Endodermal cell (in vitro differentiated cells): ENCODE measurements at regions not wholly inside any gene's neighbourhood (a gene's known extent, or its start where the extent isn't known, plus 50 kb on each side); places are given as distances from the start of the nearest gene placed in this dataset.

ENCODE experiments used
- DNase-seq: peaks from one replicate; pipeline ENCODE4 v3.0.0-alpha.2; 2017
- H3K27ac ChIP-seq: 2 replicates; pipeline ENCODE4 v1.5.1; 2013; ENCODE audit warnings: mild to moderate bottlenecking, low read depth, low read length, moderate library complexity
- H3K27me3 ChIP-seq: 2 replicates; pipeline ENCODE4 v1.6.1; 2013; ENCODE audit warnings: mild to moderate bottlenecking, low read length, moderate library complexity; ENCODE audit not compliant: insufficient read depth, control insufficient read depth, poor library complexity, severe bottlenecking
- H3K36me3 ChIP-seq: 2 replicates; pipeline ENCODE4 v1.7.0; 2013; ENCODE audit warnings: mild to moderate bottlenecking, low read length, moderate library complexity; ENCODE audit not compliant: control insufficient read depth, insufficient read depth
- H3K4me1 ChIP-seq: one replicate; pipeline ENCODE4 v1.7.0; 2013; ENCODE audit warnings: low read length; ENCODE audit not compliant: control insufficient read depth, insufficient read depth
- H3K4me3 ChIP-seq: 2 replicates; pipeline ENCODE4 v1.5.1; 2013; ENCODE audit warnings: mild to moderate bottlenecking, low read length, moderate library complexity
- H3K9ac ChIP-seq: 2 replicates; pipeline ENCODE4 v1.6.1; 2013; ENCODE audit warnings: mild to moderate bottlenecking, low read length, moderate library complexity; ENCODE audit not compliant: poor library complexity, severe bottlenecking; ENCODE audit errors: extremely low read depth
- H3K9me3 ChIP-seq: 2 replicates; pipeline ENCODE4 v1.6.1; 2013; ENCODE audit warnings: mild to moderate bottlenecking, low read length, moderate library complexity; ENCODE audit not compliant: control insufficient read depth
- H3K27ac Mint-ChIP-seq: 2 replicates; pipeline ENCODE4 v1.8.0; 2020; ENCODE audit warnings: mixed read lengths
- H3K27me3 Mint-ChIP-seq: 2 replicates; pipeline ENCODE4 v1.8.0; 2021; ENCODE audit warnings: mild to moderate bottlenecking, mixed read lengths; ENCODE audit not compliant: insufficient read depth
- H3K36me3 Mint-ChIP-seq: 2 replicates; pipeline ENCODE4 v1.8.0; 2020; ENCODE audit warnings: low read depth, mixed read lengths
- H3K4me1 Mint-ChIP-seq: 2 replicates; pipeline ENCODE4 v1.8.0; 2020; ENCODE audit warnings: mixed read lengths
- H3K4me3 Mint-ChIP-seq: 2 replicates; pipeline ENCODE4 v1.8.0; 2020; ENCODE audit warnings: mild to moderate bottlenecking, moderate library complexity, mixed read lengths
- H3K9me3 Mint-ChIP-seq: 2 replicates; pipeline ENCODE4 v1.8.0; 2020; ENCODE audit warnings: mild to moderate bottlenecking, mixed read lengths
- CTCF ChIP-seq: fragments of 200-600 bp; sonication (generic); conservative IDR thresholded peaks from 2 replicates; pipeline ENCODE4 v1.5.0; 2021; ENCODE audit warnings: antibody characterized with exemption, mild to moderate bottlenecking
- WGBS, 2 experiments: methylation state at CpG; one replicate each; pipeline versions ENCODE4 v1.1.5 to v1.1.7; 2013; ENCODE audit warnings: missing lambda C conversion rate in 2 of 2, mixed read lengths in 1 of 2; ENCODE audit not compliant: insufficient coverage in 1 of 2, insufficient read length in 1 of 2; 5-methylcytosine and 5-hydroxymethylcytosine counted together

- Histone ChIP-seq H3K27ac (no peak overlapping the region), H3K9ac (no peak overlapping the region), H3K4me1 (peaks cover 3% of the 10 kb centered on the region), H3K4me3 (no peak overlapping the region), H3K9me3 (no peaks in the 10 kb centered on the region), H3K36me3 (no peaks in the 10 kb centered on the region), H3K27me3 (no peaks in the 10 kb centered on the region)
- no peaks in the 10 kb centered on the region for H3K36me3 Mint-ChIP-seq
- peaks cover 19% of the 10 kb centered on the region for H3K27me3 Mint-ChIP-seq
- 55 to 59% methylated on average over 6 to 7 of the region's 7 CpGs for WGBS, 2 experiments
- no peak for TF ChIP-seq CTCF
- H3K4me3 Mint-ChIP-seq, result no peak overlapping the region
- DNase-seq, result no peak
- H3K9me3 Mint-ChIP-seq, result peaks cover 1% of the 10 kb centered on the region
- H3K27ac Mint-ChIP-seq, result no peak overlapping the region
- peaks cover 29% of the 10 kb centered on the region for H3K4me1 Mint-ChIP-seq
Measured at GRCh38 chr18:76546088-76546435, 51.0 kb upstream of the ZNF516 start.

DNA sequence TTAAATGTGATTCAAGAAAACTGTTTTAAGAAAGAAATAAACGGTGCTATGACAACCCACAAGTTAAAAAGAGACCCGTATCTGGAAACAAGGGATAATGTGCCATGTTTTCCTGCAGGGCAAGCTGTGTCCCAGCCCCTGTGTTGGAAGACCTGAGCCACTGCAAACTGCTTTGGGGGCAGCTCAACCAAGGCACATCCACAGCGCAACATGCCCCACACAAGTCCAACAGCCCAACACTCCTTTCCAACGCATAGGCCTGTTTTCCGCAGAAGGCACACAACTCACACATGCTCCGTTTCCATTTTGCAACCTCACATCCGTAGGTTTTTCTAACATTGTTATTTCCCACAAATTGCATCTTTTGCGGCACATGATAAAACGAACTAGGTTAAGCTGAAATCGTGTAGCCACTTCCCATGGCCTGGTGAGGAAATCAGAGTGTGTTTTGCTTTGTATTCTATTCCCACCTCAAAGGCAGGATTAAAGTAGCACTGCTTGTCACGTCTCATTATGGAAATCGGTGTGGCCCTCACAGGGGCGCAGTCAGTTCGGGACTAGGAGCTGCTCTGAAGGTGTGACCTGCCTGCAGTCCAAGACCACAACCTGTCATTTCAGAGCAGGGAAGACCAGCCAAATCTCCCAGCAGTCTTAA, 50.5 kb upstream of the ZNF516 start:
- H3K9me3 Mint-ChIP-seq, result peaks cover 1% of the 10 kb centered on the region
- Histone ChIP-seq H3K36me3 (no peaks in the 10 kb centered on the region), H3K9ac (no peak overlapping the region), H3K4me3 (no peak overlapping the region), H3K27me3 (no peaks in the 10 kb centered on the region), H3K9me3 (no peaks in the 10 kb centered on the region), H3K27ac (no peak overlapping the region), H3K4me1 (peaks cover 3% of the 10 kb centered on the region)
- WGBS, 2 experiments, result 82 to 83% methylated on average over 8 to 14 of the region's 14 CpGs
- no peak overlapping the region for H3K4me3 Mint-ChIP-seq
- no peaks in the 10 kb centered on the region for H3K36me3 Mint-ChIP-seq
- peaks cover 29% of the 10 kb centered on the region for H3K4me1 Mint-ChIP-seq
- peaks cover 23% of the 10 kb centered on the region for H3K27me3 Mint-ChIP-seq
- no peak for TF ChIP-seq CTCF
- no peak for DNase-seq
- no peak overlapping the region for H3K27ac Mint-ChIP-seq

DNA sequence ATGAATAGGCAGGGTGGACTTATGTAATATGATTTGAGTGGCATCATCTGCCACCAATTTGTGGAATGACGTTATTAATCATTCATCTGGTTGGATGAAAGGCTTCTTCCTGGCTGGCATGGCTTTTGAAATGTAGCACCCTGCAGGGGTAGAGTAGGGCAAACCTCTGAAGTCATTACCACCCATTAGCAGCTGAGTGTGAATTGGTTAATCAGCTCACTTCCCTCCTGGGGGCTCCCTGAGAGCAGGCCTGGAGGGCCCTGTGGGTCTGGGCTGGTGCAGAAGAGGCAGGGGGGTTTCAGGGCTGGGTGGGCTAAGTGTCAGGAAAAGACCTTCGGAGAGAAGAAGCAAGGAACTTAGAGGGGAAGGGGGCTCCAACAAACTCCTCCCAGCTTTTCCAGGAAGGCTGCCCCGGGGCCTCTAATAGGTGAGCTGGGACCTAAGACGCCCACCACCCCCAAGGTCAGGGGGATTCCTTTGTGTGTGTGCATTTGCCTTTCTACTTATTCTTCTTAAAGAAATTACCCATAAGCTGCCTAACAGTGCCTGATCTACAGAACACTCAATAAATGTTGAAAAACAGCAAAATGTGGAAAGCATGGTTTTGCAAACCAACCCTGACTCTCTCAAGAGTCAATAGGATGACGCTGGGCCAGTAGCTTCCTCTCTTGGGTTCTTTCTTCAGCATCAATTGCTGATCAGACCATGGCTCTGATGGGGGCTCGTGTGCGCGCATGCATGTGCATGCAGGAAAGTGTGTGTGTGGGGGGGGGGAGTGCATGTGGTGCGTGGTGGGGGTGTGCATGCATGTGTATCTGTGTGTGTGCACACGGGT, 49.7 kb upstream of the ZNF516 start:
- Mint-ChIP-seq H3K27ac (no peak overlapping the region), H3K9me3 (peaks cover 1% of the 10 kb centered on the region), H3K4me1 (peaks cover 29% of the 10 kb centered on the region), H3K36me3 (no peaks in the 10 kb centered on the region), H3K4me3 (no peak overlapping the region), H3K27me3 (peaks cover 27% of the 10 kb centered on the region)
- H3K9ac ChIP-seq, result no peak overlapping the region
- no peak overlapping the region for H3K4me3 ChIP-seq
- H3K27ac ChIP-seq, result no peak overlapping the region
- no peaks in the 10 kb centered on the region for H3K36me3 ChIP-seq
- DNase-seq, result peak; percentile 76
- peaks cover 3% of the 10 kb centered on the region for H3K4me1 ChIP-seq
- 61 to 71% methylated on average over 2 to 10 of the region's 10 CpGs for WGBS, 2 experiments
- H3K27me3 ChIP-seq, result no peaks in the 10 kb centered on the region
- no peaks in the 10 kb centered on the region for H3K9me3 ChIP-seq
- TF ChIP-seq CTCF, result no peak
